Neural cell (in vitro differentiated cells): ENCODE measurements at regions not wholly inside any gene's neighbourhood (a gene's known extent, or its start where the extent isn't known, plus 50 kb on each side); places are given as distances from the start of the nearest gene placed in this dataset.

Experiments
- H2AFZ ChIP-seq: fragments of 200-600, 300-800 bp; sonication (generic), shearing (Covaris generic); 2 replicates; pipeline ENCODE4 v1.6.0; 2014; ENCODE audit warnings: low read depth, mild to moderate bottlenecking, antibody characterized with exemption, low read length, moderate library complexity
- H3F3A ChIP-seq: fragments of 200-600 bp; shearing (Covaris generic); 2 replicates; pipeline ENCODE4 v1.6.1; 2016; ENCODE audit warnings: mild to moderate bottlenecking, moderate library complexity, mixed read lengths, antibody characterized with exemption, low read length; ENCODE audit not compliant: insufficient read depth, poor library complexity, severe bottlenecking
- H3K27ac ChIP-seq: fragments of 200-600, 300-800 bp; sonication (generic), shearing (Covaris generic); 2 replicates; pipeline ENCODE4 v1.5.1; 2014; ENCODE audit warnings: mild to moderate bottlenecking, low read length, moderate library complexity
- H3K27me3 ChIP-seq: fragments of 300-800, 200-600 bp; sonication (generic), shearing (Covaris generic); 2 replicates; pipeline ENCODE4 v1.6.0; 2014; ENCODE audit warnings: mild to moderate bottlenecking, low read depth, low read length, moderate library complexity; ENCODE audit not compliant: insufficient read depth
- H3K36me3 ChIP-seq: fragments of 300-800, 200-600 bp; sonication (generic), shearing (Covaris generic); 2 replicates; pipeline ENCODE4 v1.5.1; 2014; ENCODE audit warnings: mild to moderate bottlenecking, antibody characterized with exemption, low read length, moderate library complexity; ENCODE audit not compliant: insufficient read depth
- H3K4me2 ChIP-seq: fragments of 300-800, 200-600 bp; sonication (generic), shearing (Covaris generic); 2 replicates; pipeline ENCODE4 v1.6.0; 2014; ENCODE audit warnings: mild to moderate bottlenecking, low read length
- H3K4me3 ChIP-seq: fragments of 300-800, 200-600 bp; sonication (generic), shearing (Covaris generic); 2 replicates; pipeline ENCODE4 v1.5.1; 2014; ENCODE audit warnings: mild to moderate bottlenecking, low read length, moderate library complexity
- H3K79me2 ChIP-seq: fragments of 200-600 bp; shearing (Covaris generic); replicated peaks from 2 replicates; pipeline ENCODE4 v1.6.0; 2014; ENCODE audit warnings: mild to moderate bottlenecking, low read length, moderate library complexity; ENCODE audit not compliant: insufficient read depth
- H3K9ac ChIP-seq: fragments of 300-800, 200-600 bp; sonication (generic), shearing (Covaris generic); 2 replicates; pipeline ENCODE4 v1.6.1; 2016; ENCODE audit warnings: mild to moderate bottlenecking, low read length, mixed read lengths
- H3K9me2 ChIP-seq: fragments of 200-600 bp; shearing (Covaris generic); 2 replicates; pipeline ENCODE4 v1.6.1; 2016; ENCODE audit warnings: mild to moderate bottlenecking, low read length, mixed read lengths; ENCODE audit not compliant: insufficient read depth
- H3K9me3 ChIP-seq: fragments of 200-600, 300-800 bp; sonication (generic), shearing (Covaris generic); 2 replicates; pipeline ENCODE4 v1.6.1; 2016; ENCODE audit warnings: mild to moderate bottlenecking, mixed run types, low read length, moderate library complexity, mixed read lengths
- H4K20me1 ChIP-seq: fragments of 200-600 bp; shearing (Covaris generic); 2 replicates; pipeline ENCODE4 v1.6.1; 2016; ENCODE audit warnings: mild to moderate bottlenecking, mixed run types; ENCODE audit not compliant: insufficient read depth
- EP300 ChIP-seq: fragments of 450-650 bp; conservative IDR thresholded peaks from 2 replicates; pipeline ENCODE4 v1.6.1; 2014; ENCODE audit warnings: antibody characterized with exemption, mild to moderate bottlenecking, moderate library complexity; ENCODE audit not compliant: poor library complexity, severe bottlenecking
- EZH2 ChIP-seq: fragments of 200-600, 300-800 bp; shearing (Covaris generic), sonication (generic); IDR thresholded peaks from 2 replicates; pipeline ENCODE4 v1.6.1; 2014; ENCODE audit warnings: antibody characterized with exemption, low read length, borderline replicate concordance, mild to moderate bottlenecking; ENCODE audit not compliant: insufficient read depth, poor library complexity, severe bottlenecking
- MXI1 ChIP-seq: fragments of 450-650 bp; conservative IDR thresholded peaks from 2 replicates; pipeline ENCODE4 v1.6.1; 2014; ENCODE audit warnings: antibody characterized with exemption, mild to moderate bottlenecking; ENCODE audit not compliant: poor library complexity, severe bottlenecking
- POLR2AphosphoS5 ChIP-seq: IDR thresholded peaks from 2 replicates; pipeline ENCODE4 v1.6.1; 2012
- RAD21 ChIP-seq: fragments of 450-650 bp; conservative IDR thresholded peaks from 2 replicates; pipeline ENCODE4 v1.6.1; 2014; ENCODE audit warnings: antibody characterized with exemption, mild to moderate bottlenecking, moderate library complexity
- SMC3 ChIP-seq: fragments of 450-650 bp; conservative IDR thresholded peaks from 2 replicates; pipeline ENCODE4 v1.6.1; 2014; ENCODE audit warnings: antibody characterized with exemption, mild to moderate bottlenecking, moderate library complexity; ENCODE audit not compliant: poor library complexity
- TAF1 ChIP-seq: IDR thresholded peaks from 2 replicates; pipeline ENCODE4 v1.6.1; 2012; ENCODE audit warnings: low read depth
- TF ChIP-seq, protein P1 (sequence below): fragments of 450-650 bp; IDR thresholded peaks from 2 replicates; pipeline ENCODE4 v1.5.1; 2014; ENCODE audit warnings: antibody characterized with exemption, mild to moderate bottlenecking, moderate library complexity; ENCODE audit not compliant: poor library complexity, severe bottlenecking
- TF ChIP-seq, protein P2 (sequence below): IDR thresholded peaks from 2 replicates; pipeline ENCODE4 v1.6.1; 2012; ENCODE audit warnings: borderline replicate concordance

DNA sequence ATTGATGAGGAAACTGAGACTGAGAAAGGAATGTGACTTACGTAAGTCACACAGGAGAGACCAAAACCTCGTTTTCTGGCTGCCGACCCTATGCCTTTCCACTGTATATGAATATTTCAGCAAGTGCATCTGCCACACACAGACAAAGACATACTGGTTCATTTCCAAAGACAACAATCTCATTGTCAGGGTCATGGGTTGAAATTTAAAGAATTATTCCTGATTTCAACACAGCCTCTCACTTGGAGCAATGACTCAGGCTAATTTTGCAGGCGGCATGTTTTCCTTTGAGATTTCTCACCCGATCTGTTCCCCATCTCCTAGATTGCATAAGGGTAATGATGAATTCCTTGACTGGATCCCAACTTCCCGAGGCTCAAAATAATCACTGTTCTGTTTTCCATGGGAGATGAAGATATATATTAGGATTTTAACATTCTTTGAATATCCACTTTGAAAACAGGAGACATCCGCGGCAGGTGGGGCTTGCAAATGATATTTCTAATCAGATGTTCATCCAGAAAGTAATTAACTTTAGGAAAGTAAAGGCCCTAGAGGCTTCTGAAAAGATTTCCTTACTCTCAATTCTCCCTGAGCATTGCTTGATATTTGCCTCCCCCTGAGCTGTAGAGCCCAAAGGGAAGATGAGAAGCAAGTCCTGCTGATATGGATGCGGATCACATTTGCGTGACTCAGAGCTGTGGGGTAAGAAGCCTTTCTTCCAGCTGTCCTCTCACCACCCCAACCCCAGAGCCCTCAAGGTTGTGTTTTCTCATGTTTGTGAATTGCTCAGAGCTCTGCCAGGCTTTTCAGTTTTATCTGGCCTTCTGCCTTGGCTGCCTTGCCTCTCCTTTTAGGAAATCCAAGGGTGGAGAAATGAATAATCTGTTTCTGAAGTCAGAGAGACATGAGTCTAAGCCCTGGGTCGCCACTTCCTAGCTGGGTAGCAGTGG is 361.1 kb upstream of the BOD1L1 start:
- no peak for TF ChIP-seq RAD21
- Histone ChIP-seq H3K9me3 (no peaks in the 10 kb centered on the region), H3K4me3 (no peak overlapping the region), H2AFZ (no peak overlapping the region), H3K79me2 (no peaks in the 10 kb centered on the region), H3K9ac (no peak overlapping the region), H3K27me3 (no peaks in the 10 kb centered on the region), H3K27ac (no peak overlapping the region), H3K9me2 (no peaks in the 10 kb centered on the region), H4K20me1 (no peaks in the 10 kb centered on the region), H3K36me3 (no peaks in the 10 kb centered on the region), H3K4me2 (no peak overlapping the region), H3F3A (no peaks in the 10 kb centered on the region)

DNA sequence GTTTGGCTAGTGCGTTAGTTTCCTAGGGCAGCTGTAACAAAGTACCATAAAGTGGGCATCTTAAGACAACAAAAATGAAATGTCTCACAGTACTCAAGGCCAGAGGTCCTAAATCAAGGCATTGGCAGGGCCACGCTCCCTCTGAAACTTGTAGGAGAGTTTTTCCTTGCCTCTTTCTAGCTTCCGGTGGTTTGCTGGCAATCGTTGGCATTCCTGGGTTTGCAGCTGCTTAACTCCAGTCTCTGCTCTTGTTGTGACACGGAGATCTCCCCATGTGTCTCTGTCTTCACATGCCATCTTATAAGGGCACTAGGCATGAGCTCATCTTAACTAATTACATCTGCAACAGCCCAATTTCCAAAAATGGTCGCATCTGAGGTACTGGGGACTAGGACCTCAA is 362.0 kb upstream of the BOD1L1 start:
- no peaks in the 10 kb centered on the region for H3K9me3 ChIP-seq
- H3K4me3 ChIP-seq, result no peak overlapping the region
- no peak overlapping the region for H2AFZ ChIP-seq
- no peak overlapping the region for H3K4me2 ChIP-seq
- no peaks in the 10 kb centered on the region for H3K27me3 ChIP-seq
- H4K20me1 ChIP-seq, result no peaks in the 10 kb centered on the region
- H3K79me2 ChIP-seq, result no peaks in the 10 kb centered on the region
- H3K27ac ChIP-seq, result no peak overlapping the region
- no peaks in the 10 kb centered on the region for H3K36me3 ChIP-seq
- H3K9me2 ChIP-seq, result no peaks in the 10 kb centered on the region
- no peaks in the 10 kb centered on the region for H3F3A ChIP-seq
- TF ChIP-seq MXI1 (no peak), POLR2AphosphoS5 (no peak), EZH2 (no peak), TAF1 (no peak), EP300 (no peak)
- TF ChIP-seq, protein P1, sequence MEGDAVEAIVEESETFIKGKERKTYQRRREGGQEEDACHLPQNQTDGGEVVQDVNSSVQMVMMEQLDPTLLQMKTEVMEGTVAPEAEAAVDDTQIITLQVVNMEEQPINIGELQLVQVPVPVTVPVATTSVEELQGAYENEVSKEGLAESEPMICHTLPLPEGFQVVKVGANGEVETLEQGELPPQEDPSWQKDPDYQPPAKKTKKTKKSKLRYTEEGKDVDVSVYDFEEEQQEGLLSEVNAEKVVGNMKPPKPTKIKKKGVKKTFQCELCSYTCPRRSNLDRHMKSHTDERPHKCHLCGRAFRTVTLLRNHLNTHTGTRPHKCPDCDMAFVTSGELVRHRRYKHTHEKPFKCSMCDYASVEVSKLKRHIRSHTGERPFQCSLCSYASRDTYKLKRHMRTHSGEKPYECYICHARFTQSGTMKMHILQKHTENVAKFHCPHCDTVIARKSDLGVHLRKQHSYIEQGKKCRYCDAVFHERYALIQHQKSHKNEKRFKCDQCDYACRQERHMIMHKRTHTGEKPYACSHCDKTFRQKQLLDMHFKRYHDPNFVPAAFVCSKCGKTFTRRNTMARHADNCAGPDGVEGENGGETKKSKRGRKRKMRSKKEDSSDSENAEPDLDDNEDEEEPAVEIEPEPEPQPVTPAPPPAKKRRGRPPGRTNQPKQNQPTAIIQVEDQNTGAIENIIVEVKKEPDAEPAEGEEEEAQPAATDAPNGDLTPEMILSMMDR, result no peak
- H3K9ac ChIP-seq, result no peak overlapping the region

DNA sequence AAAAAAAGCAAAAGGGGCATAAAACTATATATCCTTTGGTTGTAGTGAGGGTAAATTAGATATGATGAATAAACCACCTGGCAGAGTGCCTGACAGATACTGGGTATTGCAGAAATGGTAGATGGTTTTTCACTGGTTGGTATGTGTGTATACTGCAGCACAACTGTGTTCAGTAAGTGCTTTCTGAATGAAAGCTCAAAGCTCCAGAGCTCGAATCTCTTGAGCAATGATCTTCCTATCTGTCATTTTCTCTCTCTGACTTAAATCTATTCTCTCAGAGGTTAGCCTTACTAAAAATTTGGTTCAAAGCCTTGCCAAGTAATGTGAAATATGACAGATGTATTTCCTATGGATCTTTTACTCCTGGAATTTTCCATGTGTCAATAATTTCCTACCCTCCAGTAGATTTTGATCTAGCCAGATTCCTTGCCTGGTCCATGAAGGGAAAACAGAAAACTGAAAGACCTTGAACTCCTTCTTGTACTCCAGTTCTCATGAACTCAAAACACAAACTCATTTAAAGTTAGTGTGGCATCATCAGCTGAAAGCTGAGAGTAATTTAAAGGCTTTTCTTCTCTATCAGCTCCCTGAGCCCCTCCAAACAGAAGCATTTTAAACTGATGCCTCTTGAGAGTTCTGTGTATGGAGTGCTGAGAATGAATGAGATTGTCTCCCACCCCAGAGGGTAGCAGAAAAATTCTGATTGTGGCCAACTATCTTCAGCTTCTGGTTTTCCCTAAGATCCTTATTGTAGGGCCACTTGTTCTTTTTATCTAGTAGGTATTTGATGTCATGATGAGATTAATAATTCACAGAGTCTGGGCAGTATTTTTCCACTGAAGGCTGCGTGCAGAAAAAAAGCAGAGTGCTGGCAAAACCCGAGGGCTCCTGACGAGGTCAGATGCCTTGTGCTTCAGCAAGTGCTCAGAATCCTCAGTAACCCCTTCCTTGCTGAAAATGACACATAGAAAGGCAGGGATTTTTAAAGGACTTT is 363.4 kb upstream of the BOD1L1 start:
- no peaks in the 10 kb centered on the region for H4K20me1 ChIP-seq
- no peak overlapping the region for H2AFZ ChIP-seq
- no peaks in the 10 kb centered on the region for H3K9me3 ChIP-seq
- H3K27ac ChIP-seq, result no peak overlapping the region
- H3K36me3 ChIP-seq, result no peaks in the 10 kb centered on the region
- H3F3A ChIP-seq, result no peaks in the 10 kb centered on the region
- TF ChIP-seq MXI1 (no peak), SMC3 (no peak), POLR2AphosphoS5 (no peak), RAD21 (no peak), TAF1 (no peak), EZH2 (no peak), EP300 (no peak)
- TF ChIP-seq, protein P2, sequence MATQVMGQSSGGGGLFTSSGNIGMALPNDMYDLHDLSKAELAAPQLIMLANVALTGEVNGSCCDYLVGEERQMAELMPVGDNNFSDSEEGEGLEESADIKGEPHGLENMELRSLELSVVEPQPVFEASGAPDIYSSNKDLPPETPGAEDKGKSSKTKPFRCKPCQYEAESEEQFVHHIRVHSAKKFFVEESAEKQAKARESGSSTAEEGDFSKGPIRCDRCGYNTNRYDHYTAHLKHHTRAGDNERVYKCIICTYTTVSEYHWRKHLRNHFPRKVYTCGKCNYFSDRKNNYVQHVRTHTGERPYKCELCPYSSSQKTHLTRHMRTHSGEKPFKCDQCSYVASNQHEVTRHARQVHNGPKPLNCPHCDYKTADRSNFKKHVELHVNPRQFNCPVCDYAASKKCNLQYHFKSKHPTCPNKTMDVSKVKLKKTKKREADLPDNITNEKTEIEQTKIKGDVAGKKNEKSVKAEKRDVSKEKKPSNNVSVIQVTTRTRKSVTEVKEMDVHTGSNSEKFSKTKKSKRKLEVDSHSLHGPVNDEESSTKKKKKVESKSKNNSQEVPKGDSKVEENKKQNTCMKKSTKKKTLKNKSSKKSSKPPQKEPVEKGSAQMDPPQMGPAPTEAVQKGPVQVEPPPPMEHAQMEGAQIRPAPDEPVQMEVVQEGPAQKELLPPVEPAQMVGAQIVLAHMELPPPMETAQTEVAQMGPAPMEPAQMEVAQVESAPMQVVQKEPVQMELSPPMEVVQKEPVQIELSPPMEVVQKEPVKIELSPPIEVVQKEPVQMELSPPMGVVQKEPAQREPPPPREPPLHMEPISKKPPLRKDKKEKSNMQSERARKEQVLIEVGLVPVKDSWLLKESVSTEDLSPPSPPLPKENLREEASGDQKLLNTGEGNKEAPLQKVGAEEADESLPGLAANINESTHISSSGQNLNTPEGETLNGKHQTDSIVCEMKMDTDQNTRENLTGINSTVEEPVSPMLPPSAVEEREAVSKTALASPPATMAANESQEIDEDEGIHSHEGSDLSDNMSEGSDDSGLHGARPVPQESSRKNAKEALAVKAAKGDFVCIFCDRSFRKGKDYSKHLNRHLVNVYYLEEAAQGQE, result no peak
- TF ChIP-seq, protein P1, result no peak
- no peaks in the 10 kb centered on the region for H3K9me2 ChIP-seq
- H3K9ac ChIP-seq, result no peak overlapping the region
- no peaks in the 10 kb centered on the region for H3K27me3 ChIP-seq
- no peak overlapping the region for H3K4me2 ChIP-seq
- H3K79me2 ChIP-seq, result no peaks in the 10 kb centered on the region
- H3K4me3 ChIP-seq, result no peak overlapping the region
